OCI-LY1 (cell line): ENCODE measurements at regions not wholly inside any gene's neighbourhood (a gene's known extent, or its start where the extent isn't known, plus 50 kb on each side); places are given as distances from the start of the nearest gene placed in this dataset.

ENCODE experiments used
- H2AFZ ChIP-seq: fragments of 200-600 bp; sonication (generic), shearing (Covaris generic); 2 replicates; pipeline ENCODE4 v1.6.0; 2014; ENCODE audit warnings: antibody characterized with exemption, mild to moderate bottlenecking, low read length
- H3F3A ChIP-seq: fragments of 200-600 bp; sonication (generic), shearing (Covaris generic); 2 replicates; pipeline ENCODE4 v1.6.0; 2014; ENCODE audit warnings: mild to moderate bottlenecking, antibody characterized with exemption, low read length, moderate library complexity; ENCODE audit not compliant: insufficient read depth
- H3K27ac ChIP-seq: fragments of 200-600 bp; sonication (generic); 2 replicates; pipeline ENCODE4 v1.5.1; 2014; ENCODE audit warnings: low read length, mixed run types, mild to moderate bottlenecking, low read depth; ENCODE audit not compliant: poor library complexity, severe bottlenecking
- H3K27me3 ChIP-seq: fragments of 200-600 bp; sonication (generic); 2 replicates; pipeline ENCODE4 v1.6.0; 2014; ENCODE audit warnings: antibody characterized with exemption, mild to moderate bottlenecking, low read length, moderate library complexity; ENCODE audit not compliant: insufficient read depth
- H3K36me3 ChIP-seq: fragments of 200-600 bp; sonication (generic); 2 replicates; pipeline ENCODE4 v1.6.1; 2014; ENCODE audit warnings: mild to moderate bottlenecking, antibody characterized with exemption, low read length, moderate library complexity, mixed read lengths; ENCODE audit not compliant: insufficient read depth
- H3K4me1 ChIP-seq: fragments of 200-600 bp; sonication (generic); 2 replicates; pipeline ENCODE4 v1.5.1; 2014; ENCODE audit warnings: mild to moderate bottlenecking, low read length, moderate library complexity; ENCODE audit not compliant: insufficient read depth, severe bottlenecking
- H3K4me2 ChIP-seq: fragments of 200-600 bp; sonication (generic), shearing (Covaris generic); 2 replicates; pipeline ENCODE4 v1.6.1; 2014; ENCODE audit warnings: low read length
- H3K4me3 ChIP-seq: fragments of 200-600 bp; sonication (generic); 2 replicates; pipeline ENCODE4 v1.5.1; 2014; ENCODE audit warnings: low read length, low read depth, mild to moderate bottlenecking, mixed read lengths; ENCODE audit not compliant: poor library complexity, severe bottlenecking
- H3K79me2 ChIP-seq: fragments of 200-600 bp; shearing (Covaris generic); 2 replicates; pipeline ENCODE4 v1.6.1; 2016; ENCODE audit warnings: mixed run types, low read length, mixed read lengths; ENCODE audit not compliant: insufficient read depth
- H3K9ac ChIP-seq: fragments of 200-600 bp; sonication (generic), shearing (Covaris generic); 2 replicates; pipeline ENCODE4 v1.6.1; 2014; ENCODE audit warnings: mild to moderate bottlenecking, low read length, mixed read lengths
- H3K9me2 ChIP-seq: fragments of 200-600 bp; sonication (generic), shearing (Covaris generic); 2 replicates; pipeline ENCODE4 v1.6.1; 2014; ENCODE audit warnings: low read depth, mild to moderate bottlenecking, low read length, mixed read lengths
- H3K9me3 ChIP-seq: fragments of 200-600 bp; shearing (Covaris generic); 2 replicates; pipeline ENCODE4 v1.6.1; 2014; ENCODE audit warnings: low read length, mixed read lengths
- H4K20me1 ChIP-seq: fragments of 200-600 bp; sonication (generic), shearing (Covaris generic); 2 replicates; pipeline ENCODE4 v1.6.0; 2016; ENCODE audit warnings: mild to moderate bottlenecking, low read length; ENCODE audit not compliant: insufficient read depth
- EZH2 ChIP-seq: fragments of 200-600 bp; sonication (generic), shearing (Covaris generic); IDR thresholded peaks from 2 replicates; pipeline ENCODE4 v1.8.0; 2017; ENCODE audit warnings: borderline replicate concordance, mixed run types, mild to moderate bottlenecking, antibody characterized with exemption, low read length, moderate library complexity, mixed read lengths
- TF ChIP-seq, protein P1 (sequence below): fragments of 200-600 bp; sonication (generic), shearing (Covaris generic); IDR thresholded peaks from 2 replicates; pipeline ENCODE4 v1.5.1; 2017; ENCODE audit warnings: mild to moderate bottlenecking, antibody characterized with exemption, low read length, moderate library complexity, mixed read lengths

DNA sequence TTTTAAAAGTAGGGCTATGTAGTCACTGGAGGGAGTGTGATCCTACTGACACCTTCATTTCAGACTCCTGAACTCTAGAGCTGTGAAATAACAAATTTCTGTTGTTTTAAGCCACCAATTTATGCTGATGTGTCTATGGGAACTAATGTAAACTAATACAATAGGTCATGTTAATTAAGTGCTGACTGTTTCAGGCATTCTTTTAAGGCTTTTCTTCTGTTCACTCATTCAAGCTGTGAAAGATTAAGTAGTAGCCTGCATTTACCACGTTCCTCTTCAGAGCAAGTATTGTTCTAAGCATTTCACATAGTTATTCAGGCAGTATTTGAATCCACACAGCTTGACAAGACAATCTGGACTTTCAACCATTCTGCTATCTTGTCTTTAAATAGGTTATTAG lies 1135.0 kb downstream of the SLITRK1 start:
- Histone ChIP-seq H4K20me1 (no peaks in the 10 kb centered on the region), H3K79me2 (no peaks in the 10 kb centered on the region), H3K4me3 (no peak overlapping the region), H3K9me2 (no peaks in the 10 kb centered on the region), H3K9me3 (no peaks in the 10 kb centered on the region), H3K36me3 (no peaks in the 10 kb centered on the region), H2AFZ (no peak overlapping the region), H3K27me3 (no peaks in the 10 kb centered on the region), H3K9ac (no peak overlapping the region), H3K4me1 (no peaks in the 10 kb centered on the region), H3K4me2 (no peak overlapping the region), H3F3A (no peaks in the 10 kb centered on the region), H3K27ac (no peak overlapping the region)
- TF ChIP-seq, protein P1, sequence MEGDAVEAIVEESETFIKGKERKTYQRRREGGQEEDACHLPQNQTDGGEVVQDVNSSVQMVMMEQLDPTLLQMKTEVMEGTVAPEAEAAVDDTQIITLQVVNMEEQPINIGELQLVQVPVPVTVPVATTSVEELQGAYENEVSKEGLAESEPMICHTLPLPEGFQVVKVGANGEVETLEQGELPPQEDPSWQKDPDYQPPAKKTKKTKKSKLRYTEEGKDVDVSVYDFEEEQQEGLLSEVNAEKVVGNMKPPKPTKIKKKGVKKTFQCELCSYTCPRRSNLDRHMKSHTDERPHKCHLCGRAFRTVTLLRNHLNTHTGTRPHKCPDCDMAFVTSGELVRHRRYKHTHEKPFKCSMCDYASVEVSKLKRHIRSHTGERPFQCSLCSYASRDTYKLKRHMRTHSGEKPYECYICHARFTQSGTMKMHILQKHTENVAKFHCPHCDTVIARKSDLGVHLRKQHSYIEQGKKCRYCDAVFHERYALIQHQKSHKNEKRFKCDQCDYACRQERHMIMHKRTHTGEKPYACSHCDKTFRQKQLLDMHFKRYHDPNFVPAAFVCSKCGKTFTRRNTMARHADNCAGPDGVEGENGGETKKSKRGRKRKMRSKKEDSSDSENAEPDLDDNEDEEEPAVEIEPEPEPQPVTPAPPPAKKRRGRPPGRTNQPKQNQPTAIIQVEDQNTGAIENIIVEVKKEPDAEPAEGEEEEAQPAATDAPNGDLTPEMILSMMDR: no peak
- no peak for TF ChIP-seq EZH2

DNA sequence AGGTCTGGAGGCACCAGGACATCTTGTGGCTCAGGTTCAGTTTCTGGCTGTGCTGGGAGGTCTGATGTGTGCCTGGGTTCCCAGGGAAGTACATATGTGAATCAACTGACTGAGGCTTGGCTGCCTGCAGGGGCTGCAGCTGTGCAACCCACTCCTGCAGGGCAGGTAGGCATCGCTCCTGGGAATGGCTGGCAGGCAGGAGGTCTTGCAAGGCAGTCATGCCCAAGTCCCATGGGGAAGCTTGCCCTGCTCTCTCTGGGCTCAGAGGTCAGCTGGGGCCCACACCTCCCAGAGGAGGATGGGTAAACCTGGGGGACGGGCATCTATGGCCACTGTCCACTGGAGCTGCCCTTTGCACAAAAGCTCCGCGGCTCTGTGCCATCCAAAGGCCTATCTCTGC lies 1141.8 kb downstream of the SLITRK1 start:
- Histone ChIP-seq H3F3A (no peaks in the 10 kb centered on the region), H3K4me2 (no peak overlapping the region), H4K20me1 (no peaks in the 10 kb centered on the region), H3K9ac (no peak overlapping the region), H3K27me3 (no peaks in the 10 kb centered on the region), H3K9me2 (no peaks in the 10 kb centered on the region), H3K4me3 (no peak overlapping the region), H3K27ac (no peak overlapping the region), H3K36me3 (no peaks in the 10 kb centered on the region), H2AFZ (no peak overlapping the region), H3K4me1 (no peaks in the 10 kb centered on the region), H3K9me3 (no peaks in the 10 kb centered on the region), H3K79me2 (no peaks in the 10 kb centered on the region)
- TF ChIP-seq, protein P1: no peak
- TF ChIP-seq EZH2: no peak

DNA sequence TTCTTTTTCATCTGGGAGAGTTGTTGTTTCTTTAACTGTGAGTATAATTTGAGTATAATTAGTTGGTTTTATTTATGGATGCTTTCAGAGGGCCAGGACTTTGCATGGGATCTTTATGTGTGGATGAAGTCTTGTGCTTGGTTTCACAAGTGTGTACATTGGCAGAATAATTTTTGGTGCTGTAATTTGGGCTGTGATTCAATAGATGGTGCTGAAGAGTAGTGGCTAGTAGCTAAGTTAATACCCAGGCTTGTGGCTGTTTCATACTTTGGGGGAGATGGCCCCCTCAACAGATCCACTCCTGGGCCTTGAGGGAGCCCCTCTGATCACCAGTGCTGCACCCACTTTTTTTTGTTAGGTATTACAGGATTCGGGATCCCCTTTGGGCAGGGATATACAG lies 1142.4 kb downstream of the SLITRK1 start:
- Histone ChIP-seq H3K9me2 (no peaks in the 10 kb centered on the region), H3K27me3 (no peaks in the 10 kb centered on the region), H3K4me1 (no peaks in the 10 kb centered on the region), H4K20me1 (no peaks in the 10 kb centered on the region), H3K4me2 (no peak overlapping the region), H3F3A (no peaks in the 10 kb centered on the region), H3K27ac (no peak overlapping the region), H3K9me3 (no peaks in the 10 kb centered on the region), H3K79me2 (no peaks in the 10 kb centered on the region), H3K36me3 (no peaks in the 10 kb centered on the region), H3K4me3 (no peak overlapping the region), H3K9ac (no peak overlapping the region), H2AFZ (no peak overlapping the region)
- TF ChIP-seq, protein P1: no peak
- TF ChIP-seq EZH2: no peak
